ENCODE measurements at regions not wholly inside any gene's neighbourhood (a gene's known extent, or its start where the extent isn't known, plus 50 kb on each side); places are given as distances from the start of the nearest gene placed in this dataset.
"Not testable (repeated sequence)": the region's sequence is repeated elsewhere in the genome, so short reads cannot be mapped to it uniquely, and the experiment has no call there.

DNA sequence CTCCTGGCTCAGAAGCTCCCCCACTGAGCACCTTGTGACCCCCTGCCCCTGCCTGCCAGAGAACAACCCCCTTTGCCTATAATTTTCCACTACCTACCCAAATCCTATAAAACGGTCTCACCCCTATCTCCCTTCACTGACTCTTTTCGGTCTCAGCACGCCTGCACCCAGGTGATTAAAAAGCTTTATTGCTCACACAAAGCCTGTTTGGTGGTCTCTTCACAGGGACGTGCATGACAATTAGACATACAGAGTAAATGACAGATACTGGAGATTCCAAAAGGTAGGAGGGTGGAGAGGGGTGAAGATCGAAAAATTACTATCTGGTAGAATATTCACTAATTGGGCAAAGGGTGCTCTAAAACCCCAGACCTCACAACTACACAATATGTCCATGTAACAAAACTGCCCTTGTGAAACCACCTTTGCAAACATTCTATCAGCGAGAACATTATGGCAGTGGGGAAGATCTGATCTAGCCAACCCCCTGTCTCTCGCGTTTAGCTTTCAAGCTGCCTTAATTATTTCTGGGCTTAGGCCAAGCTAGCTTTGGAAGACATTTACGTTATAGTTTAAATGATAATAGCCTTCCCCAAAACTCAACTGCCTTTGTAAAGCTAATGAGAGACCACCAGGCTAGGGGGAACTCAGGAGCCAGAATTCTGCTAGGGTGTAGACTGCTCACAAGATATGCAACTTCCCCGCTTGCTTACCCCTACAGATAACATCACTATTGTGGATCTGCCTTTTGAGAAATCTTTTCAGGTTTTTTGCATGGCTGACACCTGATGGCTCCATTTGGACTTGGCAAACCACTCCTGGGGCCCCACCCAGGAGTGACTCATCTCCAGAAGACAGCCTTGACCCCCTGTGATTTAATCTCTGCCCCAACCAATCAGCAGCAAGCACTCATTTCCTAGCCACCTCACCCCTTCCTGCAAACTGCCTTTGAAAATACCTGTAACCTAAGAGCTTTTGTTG lies 1534.0 kb upstream of the SPRY2 start:
- no peak for DNase-seq (ENCODE audit: low spot score in 2 of 2)
- no peak overlapping the region for H3K4me3 ChIP-seq
- H3K27me3 ChIP-seq (ENCODE audit: low read depth) = no peaks in the 10 kb centered on the region
- no peaks in the 10 kb centered on the region for H3K9me3 ChIP-seq
- H3K36me3 ChIP-seq (replicated peaks) = no peaks in the 10 kb centered on the region
- no peaks in the 10 kb centered on the region for H3K4me1 ChIP-seq
- in situ Hi-C loops (cut with MboI; ENCODE audit: low sequenced_read_pairs) = no loop called here

DNA sequence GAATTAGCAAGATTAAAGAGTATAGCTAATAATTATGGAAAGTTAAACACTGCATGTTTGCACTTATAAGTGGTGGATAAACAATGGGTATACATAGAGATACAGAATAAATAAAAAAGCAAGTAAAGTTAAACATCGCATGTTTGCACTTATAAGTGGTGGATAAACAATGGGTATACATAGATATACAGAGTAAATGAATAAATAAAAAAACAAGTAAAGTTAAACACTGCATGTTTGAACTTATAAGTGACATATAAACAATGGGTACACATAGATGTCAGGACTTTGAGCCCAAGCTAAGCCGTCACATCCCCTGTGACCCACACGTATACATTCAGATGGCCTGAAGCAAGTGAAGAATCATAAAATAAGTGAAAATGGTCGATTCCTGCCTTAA lies 1533.3 kb upstream of the SPRY2 start:
- in situ Hi-C loops (cut with MboI; ENCODE audit: low sequenced_read_pairs) = no loop called here
- no peak for DNase-seq (ENCODE audit: low spot score in 2 of 2)

GRCh38 chr13:81872581-81872980 lies 1531.7 kb upstream of the SPRY2 start:
- Histone ChIP-seq H3K36me3 (replicated peaks) (no peaks in the 10 kb centered on the region), H3K4me3 (no peak overlapping the region), H3K27me3 (ENCODE audit: low read depth) (no peaks in the 10 kb centered on the region), H3K4me1 (no peaks in the 10 kb centered on the region), H3K9me3 (no peaks in the 10 kb centered on the region)
- in situ Hi-C loops (cut with MboI; ENCODE audit: low sequenced_read_pairs) = no loop called here
- peak; percentile 42 to 54 for DNase-seq (ENCODE audit: low spot score in 2 of 2)

More for the DNA sequence above, 1533.3 kb upstream of the SPRY2 start:
- Histone ChIP-seq H3K36me3 (replicated peaks) (no peaks in the 10 kb centered on the region), H3K4me1 (no peaks in the 10 kb centered on the region), H3K9me3 (no peaks in the 10 kb centered on the region), H3K27me3 (ENCODE audit: low read depth) (no peaks in the 10 kb centered on the region), H3K4me3 (no peak overlapping the region)

GRCh38 chr13:81871751-81872325 lies 1530.9 kb upstream of the SPRY2 start:
- H3K4me1 ChIP-seq; H3K9me3 ChIP-seq; DNase-seq (ENCODE audit: low spot score in 2 of 2); H3K27me3 ChIP-seq (ENCODE audit: low read depth); H3K36me3 ChIP-seq (replicated peaks); H3K4me3 ChIP-seq; in situ Hi-C loops (cut with MboI; ENCODE audit: low sequenced_read_pairs): not testable (repeated sequence)

DNA sequence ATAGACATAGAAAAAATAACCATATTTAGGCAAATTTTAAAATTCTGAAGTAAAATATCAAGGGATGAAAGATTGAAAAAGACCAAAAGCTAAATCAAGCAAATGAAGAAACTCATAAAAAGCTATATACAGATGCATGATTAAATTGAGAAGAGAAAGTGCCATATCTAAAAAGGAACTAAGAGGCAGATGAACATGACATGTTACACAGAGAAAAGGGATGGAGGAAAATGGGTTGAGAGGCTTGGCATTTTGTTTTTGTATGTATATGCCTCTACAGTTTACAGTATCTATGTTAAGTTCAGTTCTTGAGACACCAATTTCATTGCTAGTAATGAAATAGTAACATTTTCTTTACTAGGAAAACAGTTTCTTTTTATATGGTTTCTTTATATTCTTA lies 1507.4 kb upstream of the SPRY2 start:
- in situ Hi-C loops (cut with MboI; ENCODE audit: low sequenced_read_pairs) = no loop called here
- H3K4me3 ChIP-seq = no peak overlapping the region
- no peaks in the 10 kb centered on the region for H3K36me3 ChIP-seq (replicated peaks)
- no peak for DNase-seq (ENCODE audit: low spot score in 2 of 2)
- no peaks in the 10 kb centered on the region for H3K4me1 ChIP-seq
- no peaks in the 10 kb centered on the region for H3K9me3 ChIP-seq
- H3K27me3 ChIP-seq (ENCODE audit: low read depth) = no peaks in the 10 kb centered on the region

DNA sequence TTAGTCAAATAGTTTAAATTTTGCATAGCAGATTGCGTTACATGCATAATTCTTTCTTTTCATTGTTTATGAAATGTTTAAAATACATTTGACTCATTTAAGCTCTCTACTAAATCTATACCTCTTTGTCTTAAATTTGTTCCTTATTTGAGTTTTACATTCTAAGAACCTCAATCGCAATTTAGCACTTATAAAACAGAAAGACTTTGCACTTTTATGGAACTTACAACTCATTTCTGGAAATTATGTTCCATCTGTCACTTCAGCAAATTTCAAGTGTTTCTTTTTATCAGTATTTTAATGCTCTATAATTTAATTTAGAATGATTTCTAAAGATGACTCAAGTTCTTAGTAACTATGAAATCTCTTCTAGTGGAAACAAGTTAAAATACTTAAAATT lies 1505.8 kb upstream of the SPRY2 start:
- no peak for DNase-seq (ENCODE audit: low spot score in 2 of 2)
- Histone ChIP-seq H3K9me3 (no peaks in the 10 kb centered on the region), H3K4me1 (no peaks in the 10 kb centered on the region), H3K4me3 (no peak overlapping the region), H3K27me3 (ENCODE audit: low read depth) (no peaks in the 10 kb centered on the region), H3K36me3 (replicated peaks) (no peaks in the 10 kb centered on the region)
- in situ Hi-C loops (cut with MboI; ENCODE audit: low sequenced_read_pairs) = no loop called here

GRCh38 chr13:81821259-81821658 lies 1480.3 kb upstream of the SPRY2 start:
- H3K27me3 ChIP-seq (ENCODE audit: low read depth) = no peaks in the 10 kb centered on the region
- in situ Hi-C loops (cut with MboI; ENCODE audit: low sequenced_read_pairs) = no loop called here
- no peaks in the 10 kb centered on the region for H3K36me3 ChIP-seq (replicated peaks)
- no peaks in the 10 kb centered on the region for H3K4me1 ChIP-seq
- no peak for DNase-seq (ENCODE audit: low spot score in 2 of 2)
- H3K9me3 ChIP-seq = no peaks in the 10 kb centered on the region
- no peak overlapping the region for H3K4me3 ChIP-seq

GRCh38 chr13:81800433-81800832 lies 1459.5 kb upstream of the SPRY2 start:
- Histone ChIP-seq H3K9me3 (no peaks in the 10 kb centered on the region), H3K36me3 (replicated peaks) (no peaks in the 10 kb centered on the region), H3K4me1 (peaks cover 4% of the 10 kb centered on the region; the same call in 1 of the 2 replicates), H3K4me3 (no peak overlapping the region), H3K27me3 (ENCODE audit: low read depth) (no peaks in the 10 kb centered on the region)
- in situ Hi-C loops (cut with MboI; ENCODE audit: low sequenced_read_pairs) = no loop called here
- no peak for DNase-seq (ENCODE audit: low spot score in 2 of 2)

DNA sequence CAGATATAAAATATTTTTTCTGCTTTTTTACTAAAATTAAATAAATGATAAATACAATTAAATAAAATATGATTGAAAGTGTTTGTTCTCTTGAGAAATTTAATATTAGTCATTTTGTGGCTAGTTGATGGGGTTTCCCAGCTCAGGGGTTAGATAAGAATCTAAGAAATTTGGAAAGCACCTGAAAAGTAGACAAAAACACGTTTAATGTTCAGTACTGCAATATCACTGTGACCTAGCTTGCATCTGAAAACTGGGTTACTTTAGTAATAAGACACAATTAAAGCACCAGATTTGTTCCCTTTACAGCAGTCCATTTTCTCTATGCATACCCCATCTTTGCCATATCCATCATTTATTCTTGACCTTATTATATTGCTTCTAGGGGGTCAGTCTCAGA lies 1454.8 kb upstream of the SPRY2 start:
- Histone ChIP-seq H3K36me3 (replicated peaks) (no peaks in the 10 kb centered on the region), H3K9me3 (no peaks in the 10 kb centered on the region), H3K27me3 (ENCODE audit: low read depth) (no peaks in the 10 kb centered on the region), H3K4me1 (no peaks in the 10 kb centered on the region), H3K4me3 (no peak overlapping the region)
- no peak for DNase-seq (ENCODE audit: low spot score in 2 of 2)
- in situ Hi-C loops (cut with MboI; ENCODE audit: low sequenced_read_pairs) = no loop called here

DNA sequence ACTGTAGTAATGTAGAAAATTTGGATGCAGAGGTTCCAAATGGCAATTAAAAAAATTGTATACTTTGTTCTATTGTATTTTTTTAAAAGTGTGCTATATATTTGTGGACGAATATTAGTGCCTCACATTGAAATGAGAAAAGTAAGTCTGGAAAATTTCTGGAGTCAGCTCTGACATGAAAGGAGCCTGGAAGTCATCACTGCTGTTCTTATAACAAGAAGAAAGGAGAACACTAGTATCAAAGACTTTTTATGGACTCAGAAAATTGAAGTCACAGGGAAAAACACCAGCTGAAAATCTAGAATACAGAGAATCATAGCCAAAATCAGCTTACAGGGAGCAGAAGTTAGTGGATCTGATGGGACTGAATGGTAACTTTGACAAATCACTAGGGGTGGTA lies 1450.7 kb upstream of the SPRY2 start:
- H3K4me3 ChIP-seq = no peak overlapping the region
- no peaks in the 10 kb centered on the region for H3K9me3 ChIP-seq
- DNase-seq (ENCODE audit: low spot score in 2 of 2) = no peak
- H3K27me3 ChIP-seq (ENCODE audit: low read depth) = no peaks in the 10 kb centered on the region
- H3K36me3 ChIP-seq (replicated peaks) = no peaks in the 10 kb centered on the region
- H3K4me1 ChIP-seq = no peaks in the 10 kb centered on the region
- in situ Hi-C loops (cut with MboI; ENCODE audit: low sequenced_read_pairs) = no loop called here

DNA sequence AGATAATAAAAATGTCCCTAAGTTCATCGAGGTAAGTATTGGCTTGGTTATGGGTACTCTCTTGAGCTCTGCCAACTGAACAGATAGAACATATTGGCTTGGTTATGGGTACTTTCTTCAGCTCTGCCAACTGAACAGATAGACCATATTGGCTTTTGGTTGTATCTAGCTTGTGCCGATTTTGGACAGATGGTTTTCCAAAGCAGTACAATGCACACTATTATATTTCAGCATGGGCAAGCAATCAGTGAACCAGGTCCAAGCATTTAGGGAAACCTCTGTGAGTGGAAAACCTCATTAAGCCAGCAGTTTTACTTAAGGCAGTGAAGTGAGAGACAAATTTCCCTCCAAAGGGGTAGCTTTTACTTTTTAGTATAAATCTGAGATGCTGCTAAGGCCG lies 1440.5 kb upstream of the SPRY2 start:
- no peaks in the 10 kb centered on the region for H3K27me3 ChIP-seq (ENCODE audit: low read depth)
- in situ Hi-C loops (cut with MboI; ENCODE audit: low sequenced_read_pairs) = no loop called here
- no peaks in the 10 kb centered on the region for H3K9me3 ChIP-seq
- no peak overlapping the region for H3K4me3 ChIP-seq
- no peak for DNase-seq (ENCODE audit: low spot score in 2 of 2)
- H3K4me1 ChIP-seq = peaks cover 14% of the 10 kb centered on the region
- H3K36me3 ChIP-seq (replicated peaks) = no peaks in the 10 kb centered on the region

- Histone ChIP-seq H3K27me3 (ENCODE audit: low read depth) (no peaks in the 10 kb centered on the region), H3K9me3 (no peaks in the 10 kb centered on the region), H3K4me3 (no peak overlapping the region), H3K4me1 (peaks cover 14% of the 10 kb centered on the region), H3K36me3 (replicated peaks) (no peaks in the 10 kb centered on the region)
- in situ Hi-C loops (cut with MboI; ENCODE audit: low sequenced_read_pairs) = no loop called here
- DNase-seq (ENCODE audit: low spot score in 2 of 2) = peak; percentile 80 to 96
These were observed 1439.0 kb upstream of the SPRY2 start for GRCh38 chr13:81779876-81780275.

- Histone ChIP-seq H3K4me1 (peaks cover 14% of the 10 kb centered on the region), H3K36me3 (replicated peaks) (no peaks in the 10 kb centered on the region), H3K27me3 (ENCODE audit: low read depth) (no peaks in the 10 kb centered on the region), H3K9me3 (no peaks in the 10 kb centered on the region), H3K4me3 (no peak overlapping the region)
- in situ Hi-C loops (cut with MboI; ENCODE audit: low sequenced_read_pairs) = no loop called here
- DNase-seq (ENCODE audit: low spot score in 2 of 2) = no peak
These were observed 1437.4 kb upstream of the SPRY2 start for GRCh38 chr13:81778350-81778749.

DNA sequence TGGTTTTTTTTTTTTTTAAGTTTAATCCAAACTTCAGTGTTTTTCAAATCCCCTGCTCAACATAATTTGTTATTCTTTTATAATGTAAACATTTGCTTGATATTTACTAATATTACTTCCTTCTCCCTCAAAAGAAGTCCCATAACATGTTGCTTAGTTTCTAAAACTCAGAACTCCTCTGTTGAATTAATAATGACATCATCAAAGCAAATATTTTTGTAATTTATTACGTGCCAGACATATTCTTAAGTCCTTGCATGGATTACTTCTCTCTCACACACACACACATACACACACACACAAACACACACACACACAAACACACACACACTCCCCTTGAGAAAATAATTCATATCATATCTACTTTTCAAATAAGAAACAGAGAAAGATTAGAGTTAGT lies 1432.3 kb upstream of the SPRY2 start:
- DNase-seq (ENCODE audit: low spot score in 2 of 2) = no peak
- in situ Hi-C loops (cut with MboI; ENCODE audit: low sequenced_read_pairs) = no loop called here
- H3K4me1 ChIP-seq = no peaks in the 10 kb centered on the region
- H3K4me3 ChIP-seq = no peak overlapping the region
- no peaks in the 10 kb centered on the region for H3K9me3 ChIP-seq
- H3K27me3 ChIP-seq (ENCODE audit: low read depth) = no peaks in the 10 kb centered on the region
- H3K36me3 ChIP-seq (replicated peaks) = no peaks in the 10 kb centered on the region

All from HAP-1 (cell line).